Thyroid gland (tissue), 4 donors: ENCODE measurements at regions not wholly inside any gene's neighbourhood (a gene's known extent, or its start where the extent isn't known, plus 50 kb on each side); places are given as distances from the start of the nearest gene placed in this dataset.

Experiments used
- DNase-seq, 2 donors: peaks; one replicate each; pipeline ENCODE4 v3.0.0-alpha.2; 2019
- H3K27ac ChIP-seq, 3 donors: fragments of 200-600 bp; sonication (generic); 1 replicate in 2 of 3; 2 replicates in 1 of 3; pipeline ENCODE4 v1.5.1; 2016 to 2019; ENCODE audit warnings: mild to moderate bottlenecking in 1 of 3, moderate library complexity in 1 of 3
- H3K27me3 ChIP-seq: fragments of 200-600 bp; sonication (generic); one replicate; pipeline ENCODE4 v1.5.1; 2019
- H3K36me3 ChIP-seq, 2 donors: fragments of 200-600 bp; sonication (generic); one replicate each; pipeline ENCODE4 v1.5.1; 2016 to 2019
- H3K4me1 ChIP-seq, 2 donors: fragments of 200-600 bp; sonication (generic); one replicate each; pipeline ENCODE4 v1.5.1; 2017 to 2019
- H3K4me3 ChIP-seq, 3 donors: fragments of 200-600 bp; sonication (generic); replicated peaks in 1 of 3; 1 replicate in 2 of 3; 2 replicates in 1 of 3; pipeline ENCODE4 v1.5.1; 2016; ENCODE audit warnings: mild to moderate bottlenecking in 1 of 3
- H3K9me3 ChIP-seq: fragments of 200-600 bp; sonication (generic); one replicate; pipeline ENCODE4 v1.5.1; 2017
- CTCF ChIP-seq, 6 experiments: fragments of 200-600 bp in 3 of 6; fragments of 450-650 bp in 3 of 6; sonication (generic) in 3 of 6; IDR thresholded peaks; one replicate each; pipeline ENCODE4 v1.5.1; 2016 to 2019; ENCODE audit warnings: antibody characterized with exemption in 6 of 6, mild to moderate bottlenecking in 2 of 6, inconsistent platforms in 1 of 6, moderate library complexity in 1 of 6
- POLR2A ChIP-seq, 2 donors: fragments of 450-650 bp; IDR thresholded peaks; one replicate each; pipeline ENCODE4 v1.6.1; 2017; ENCODE audit warnings: antibody characterized with exemption in 2 of 2, mild to moderate bottlenecking in 2 of 2, moderate library complexity in 1 of 2
- WGBS, 2 donors: methylation state at CpG; one replicate each; pipeline ENCODE4 v1.1.5; 2017; 5-methylcytosine and 5-hydroxymethylcytosine counted together
- intact Hi-C: fragments of 100-400 bp; cut with DNase I; formaldehyde crosslinking; loops from one replicate; pipeline ENCODE4 v1.15.1; 2023

GRCh38 chr2:64853894-64854293 lies 135.3 kb upstream of the SLC1A4 start:
- intact Hi-C loops: no loop called here
- Histone ChIP-seq H3K4me3 (no peak overlapping the region), H3K9me3 (no peaks in the 10 kb centered on the region), H3K4me1 (peaks cover 14 to 16% of the 10 kb centered on the region in 2 donors), H3K27me3 (no peaks in the 10 kb centered on the region), H3K36me3 (no peaks in the 10 kb centered on the region), H3K27ac (no peak overlapping the region)
- no peak for DNase-seq
- 98 to 100% methylated on average over 1 of the region's 1 CpG for WGBS, 2 donors
- TF ChIP-seq POLR2A (IDR thresholded peaks at IDR 0.05) (no peak), CTCF (IDR thresholded peaks at IDR 0.05) (no peak)

- DNase-seq: no peak
- no peak for TF ChIP-seq POLR2A (IDR thresholded peaks at IDR 0.05)
- TF ChIP-seq CTCF (IDR thresholded peaks at IDR 0.05): no peak
- H3K36me3 ChIP-seq: no peaks in the 10 kb centered on the region
- WGBS, 2 donors: 92% methylated on average over 1 of the region's 1 CpG; no CpG with 5 or more reads in 1 of the 2 donors
- no peak overlapping the region for H3K4me3 ChIP-seq
- H3K9me3 ChIP-seq: no peaks in the 10 kb centered on the region
- no peaks in the 10 kb centered on the region for H3K27me3 ChIP-seq
- intact Hi-C loops: no loop called here
- peaks cover 16 to 24% of the 10 kb centered on the region in 2 donors for H3K4me1 ChIP-seq
- no peak overlapping the region for H3K27ac ChIP-seq
Observed at GRCh38 chr2:64854773-64855237, 134.4 kb upstream of the SLC1A4 start.

- WGBS, 2 donors: 42 to 64% methylated on average over 15 to 16 of the region's 18 CpGs
- no peak for TF ChIP-seq CTCF (IDR thresholded peaks at IDR 0.05)
- Histone ChIP-seq H3K4me1 (peaks cover 16 to 26% of the 10 kb centered on the region in 2 donors), H3K27ac (peak overlapping the region in 2 of 3 donors; percentile 73 to 93), H3K9me3 (no peaks in the 10 kb centered on the region), H3K36me3 (no peaks in the 10 kb centered on the region), H3K4me3 (no peak overlapping the region), H3K27me3 (no peaks in the 10 kb centered on the region)
- intact Hi-C loops: no loop called here
- peak; percentile 47 to 48 for DNase-seq
Observed at GRCh38 chr2:64857581-64858471, 131.4 kb upstream of the SLC1A4 start.

GRCh38 chr2:64858541-64859311 lies 130.5 kb upstream of the SLC1A4 start:
- no peak for DNase-seq
- TF ChIP-seq POLR2A (IDR thresholded peaks at IDR 0.05): no peak
- no peak for TF ChIP-seq CTCF (IDR thresholded peaks at IDR 0.05)
- Histone ChIP-seq H3K36me3 (no peaks in the 10 kb centered on the region), H3K9me3 (no peaks in the 10 kb centered on the region), H3K27me3 (no peaks in the 10 kb centered on the region), H3K27ac (peak overlapping the region; percentile 73 to 93 (median 87)), H3K4me3 (no peak overlapping the region), H3K4me1 (peaks cover 16 to 26% of the 10 kb centered on the region in 2 donors)
- WGBS, 2 donors: 47 to 50% methylated on average over 10 of the region's 10 CpGs
- intact Hi-C loops: no loop called here
